HEK293 (cell line): ENCODE measurements at regions not wholly inside any gene's neighbourhood (a gene's known extent, or its start where the extent isn't known, plus 50 kb on each side); places are given as distances from the start of the nearest gene placed in this dataset.

Source experiments
- CTCF ChIP-seq: fragments of 450-650 bp; formaldehyde crosslinking; IDR thresholded peaks from 2 replicates; pipeline ENCODE4 v1.5.1; 2016; ENCODE audit warnings: missing biosample characterization, missing genetic modification characterization
- MZF1 ChIP-seq: fragments of 450-650 bp; formaldehyde crosslinking; IDR thresholded peaks from 2 replicates; pipeline ENCODE4 v1.5.1; 2017; ENCODE audit warnings: missing biosample characterization, missing genetic modification characterization, borderline replicate concordance
- REST ChIP-seq: fragments of 450-650 bp; formaldehyde crosslinking; IDR thresholded peaks from 2 replicates; pipeline ENCODE4 v1.5.1; 2016; ENCODE audit warnings: missing biosample characterization, missing genetic modification characterization
- ZBTB20 ChIP-seq: fragments of 450-650 bp; formaldehyde crosslinking; IDR thresholded peaks from 2 replicates; pipeline ENCODE4 v1.5.1; 2016; ENCODE audit warnings: missing biosample characterization, missing genetic modification characterization
- ZBTB21 ChIP-seq: fragments of 450-650 bp; formaldehyde crosslinking; IDR thresholded peaks from 2 replicates; pipeline ENCODE4 v1.5.1; 2017; ENCODE audit warnings: missing biosample characterization, missing genetic modification characterization
- ZBTB44 ChIP-seq: fragments of 450-650 bp; IDR thresholded peaks from 2 replicates; pipeline ENCODE4 v1.5.1; 2018; ENCODE audit warnings: missing biosample characterization, mild to moderate bottlenecking, missing genetic modification characterization
- ZFP37 ChIP-seq: fragments of 450-650 bp; formaldehyde crosslinking; IDR thresholded peaks from 2 replicates; pipeline ENCODE4 v1.5.1; 2016; ENCODE audit warnings: missing biosample characterization, missing genetic modification characterization
- ZNF24 ChIP-seq: fragments of 450-650 bp; formaldehyde crosslinking; IDR thresholded peaks from 2 replicates; pipeline ENCODE4 v1.5.1; 2016; ENCODE audit warnings: missing biosample characterization, missing genetic modification characterization
- ZNF416 ChIP-seq: fragments of 450-650 bp; formaldehyde crosslinking; IDR thresholded peaks from 2 replicates; pipeline ENCODE4 v1.5.1; 2016; ENCODE audit warnings: missing biosample characterization, missing genetic modification characterization
- ZNF449 ChIP-seq: fragments of 450-650 bp; formaldehyde crosslinking; IDR thresholded peaks from 2 replicates; pipeline ENCODE4 v1.5.1; 2017; ENCODE audit warnings: missing biosample characterization, mild to moderate bottlenecking, missing genetic modification characterization, moderate library complexity
- ZNF76 ChIP-seq: fragments of 450-650 bp; formaldehyde crosslinking; IDR thresholded peaks from 2 replicates; pipeline ENCODE4; 2016; ENCODE audit warnings: low read depth, missing biosample characterization, missing genetic modification characterization, borderline replicate concordance

- TF ChIP-seq MZF1, result no peak
- no peak for TF ChIP-seq ZFP37 (tag by site-specific recombination)
- no peak for TF ChIP-seq ZBTB20
- TF ChIP-seq ZBTB21 (tag by site-specific recombination), result no peak
- TF ChIP-seq ZNF76 (tag by site-specific recombination), result no peak
- no peak for TF ChIP-seq ZNF449 (tag by site-specific recombination)
- TF ChIP-seq ZBTB44 (tag by site-specific recombination), result no peak
- TF ChIP-seq ZNF24 (tag by site-specific recombination), result no peak
- TF ChIP-seq CTCF (tag by site-specific recombination), result no peak
- no peak for TF ChIP-seq REST (tag by site-specific recombination)
- TF ChIP-seq ZNF416 (tag by site-specific recombination), result no peak
These were observed 529.2 kb downstream of the TUSC7 start for GRCh38 chr3:117238806-117239205.
